Germinal center (tissue), 1 donor: ENCODE measurements at regions not wholly inside any gene's neighbourhood (a gene's known extent, or its start where the extent isn't known, plus 50 kb on each side); places are given as distances from the start of the nearest gene placed in this dataset.
"Not testable (repeated sequence)": the region's sequence is repeated elsewhere in the genome, so short reads cannot be mapped to it uniquely, and the experiment has no call there.

Experiments
- DNase-seq: peaks from one replicate; pipeline ENCODE4 v3.0.0; 2012; ENCODE audit warnings: mixed read lengths, low spot score

DNA sequence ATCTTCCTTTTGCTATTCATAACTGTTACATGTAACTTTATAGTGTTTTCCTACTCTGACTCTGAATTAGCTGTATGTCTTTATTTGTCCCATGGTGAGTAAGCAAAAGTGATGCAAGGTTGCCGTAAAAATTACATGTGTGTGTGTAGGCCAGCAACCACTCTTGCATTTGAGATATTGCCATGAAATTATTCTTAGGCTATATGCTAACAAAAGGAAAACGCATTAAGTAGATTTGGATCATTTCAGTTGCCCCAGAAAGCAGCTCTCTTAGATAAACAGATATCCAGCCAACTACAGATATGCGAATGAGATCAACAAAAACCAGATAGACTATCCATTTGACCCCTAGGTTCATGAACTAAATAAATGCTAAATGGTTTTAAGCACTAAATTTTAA is 73.6 kb downstream of the CYLC2 start:
- no peak for DNase-seq

DNA sequence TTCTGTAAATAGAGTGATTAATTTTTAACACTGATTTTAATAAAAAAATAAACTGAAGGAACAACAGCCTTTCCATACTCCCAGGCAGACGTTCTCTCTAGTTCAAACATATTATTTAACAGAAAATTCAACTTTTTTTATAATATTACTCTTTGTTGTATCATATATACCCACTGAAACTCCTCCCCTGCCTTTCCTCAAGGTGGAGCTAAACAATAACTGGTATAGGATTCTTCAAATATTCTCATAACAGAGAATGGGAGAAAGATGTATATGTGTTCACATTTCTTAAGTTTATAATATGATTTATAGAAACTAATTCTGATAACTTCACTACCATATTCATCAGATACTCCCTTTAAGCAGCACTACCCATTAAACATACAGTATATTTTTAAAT is 83.4 kb downstream of the CYLC2 start:
- no peak for DNase-seq

DNA sequence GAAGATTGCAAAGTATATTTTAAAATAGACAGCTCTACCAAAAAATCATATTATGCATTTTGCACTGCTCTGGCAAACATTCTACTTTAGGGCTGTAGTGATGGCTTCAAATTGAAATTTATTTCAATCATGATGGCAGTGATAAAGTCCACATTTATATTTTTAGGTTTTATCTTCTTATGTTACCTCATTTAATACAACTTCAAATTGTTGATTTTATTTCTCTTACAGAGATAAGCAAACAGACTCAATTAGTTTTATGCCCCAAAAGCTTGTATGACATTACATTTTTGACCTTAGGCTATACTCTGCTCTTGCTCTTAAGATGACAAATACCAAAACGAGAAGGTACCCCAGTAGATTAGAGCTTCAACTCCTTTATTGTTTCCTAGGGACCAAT is 87.4 kb downstream of the CYLC2 start:
- DNase-seq, result no peak

DNA sequence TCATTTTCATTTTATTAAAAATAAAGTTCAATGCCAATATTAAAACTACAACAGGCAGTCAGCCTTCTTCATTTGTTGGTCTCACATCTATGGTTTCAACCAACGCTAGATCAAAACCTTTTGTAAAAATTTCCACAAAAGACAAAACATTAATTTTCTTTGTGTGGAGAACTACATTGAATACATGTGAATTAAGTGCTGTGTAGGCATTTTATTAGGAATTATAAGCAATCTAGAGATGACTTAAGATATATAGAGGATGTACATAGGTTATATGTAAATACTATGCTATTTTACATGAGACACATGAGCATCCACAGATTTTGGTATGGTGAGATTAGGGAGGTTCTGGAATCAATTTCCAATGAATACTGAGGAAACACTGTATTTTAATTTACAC is 94.2 kb downstream of the CYLC2 start:
- no peak for DNase-seq

DNA sequence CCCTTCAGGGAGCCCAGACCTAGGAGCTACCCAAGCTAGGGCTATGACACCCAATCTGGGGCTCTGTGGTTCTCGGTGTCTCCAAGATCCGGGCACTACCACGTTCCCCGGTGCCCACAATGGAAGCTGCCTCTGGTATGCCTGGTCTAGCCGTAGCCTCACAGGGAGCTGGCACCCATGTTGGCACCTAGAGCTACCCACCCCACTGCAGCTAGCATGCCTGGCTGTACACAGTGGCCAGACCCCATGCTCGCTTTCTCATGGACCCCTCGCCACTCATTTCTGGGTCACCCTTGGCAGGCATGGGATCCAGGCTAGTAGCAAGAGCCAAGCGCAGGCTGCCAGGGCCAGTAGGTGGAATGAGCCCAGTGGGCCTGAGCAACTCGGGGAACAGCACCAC is 109.0 kb downstream of the CYLC2 start:
- DNase-seq, result no peak

DNA sequence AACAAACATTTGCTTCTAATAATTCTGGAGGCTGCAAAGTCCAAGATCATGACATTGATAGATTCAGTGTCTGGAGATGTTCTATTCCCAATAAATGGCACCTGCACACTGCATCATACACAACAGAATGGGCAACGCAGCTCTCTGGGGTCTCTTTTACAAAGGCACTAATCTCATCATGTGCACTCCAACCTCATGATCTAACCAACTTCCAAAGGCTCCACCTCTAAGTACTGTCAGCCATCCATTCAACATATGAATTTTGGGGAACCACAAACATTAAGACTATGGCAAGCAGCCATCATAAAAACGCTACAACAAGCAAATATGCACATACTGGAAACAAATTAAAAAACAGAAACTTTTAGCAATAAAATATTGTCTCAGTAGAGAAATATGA is 121.1 kb downstream of the CYLC2 start:
- no peak for DNase-seq

DNA sequence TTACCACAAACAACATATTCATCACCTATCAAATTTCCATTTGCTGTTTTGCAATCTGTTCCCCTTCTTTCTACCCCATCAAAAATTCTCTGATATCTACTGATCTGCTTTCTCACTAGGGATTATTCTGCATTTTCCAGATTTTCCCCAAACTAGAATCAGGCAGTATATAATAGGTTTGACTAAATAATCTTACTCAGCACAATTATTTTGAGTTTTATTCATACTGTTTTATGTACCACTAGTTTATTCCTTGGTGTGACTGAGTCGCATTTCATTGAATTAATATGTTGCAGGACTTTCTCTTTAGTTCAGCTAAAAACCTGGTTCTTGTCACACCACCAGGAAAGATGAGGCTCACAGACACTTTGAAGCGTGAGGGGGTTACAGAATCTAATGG is 131.4 kb downstream of the CYLC2 start:
- DNase-seq, result no peak

DNA sequence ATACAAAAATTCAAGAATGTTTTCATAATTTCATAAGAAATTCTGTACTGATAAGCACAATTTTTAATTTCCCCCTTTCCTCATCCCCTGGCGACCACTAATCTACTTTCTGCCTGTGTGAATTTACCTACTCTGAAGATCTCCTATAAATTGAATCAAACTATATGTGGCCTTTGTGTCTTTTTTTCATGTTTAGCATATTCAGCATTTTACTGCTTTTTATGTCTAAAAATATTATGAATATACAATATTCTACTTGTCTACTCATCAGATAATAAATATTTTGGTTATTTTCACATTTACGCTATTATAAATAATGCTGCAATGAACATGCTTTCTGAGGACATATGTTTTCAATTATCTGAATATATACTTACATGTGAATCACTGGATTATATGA is 144.8 kb downstream of the CYLC2 start:
- DNase-seq, result no peak

DNA sequence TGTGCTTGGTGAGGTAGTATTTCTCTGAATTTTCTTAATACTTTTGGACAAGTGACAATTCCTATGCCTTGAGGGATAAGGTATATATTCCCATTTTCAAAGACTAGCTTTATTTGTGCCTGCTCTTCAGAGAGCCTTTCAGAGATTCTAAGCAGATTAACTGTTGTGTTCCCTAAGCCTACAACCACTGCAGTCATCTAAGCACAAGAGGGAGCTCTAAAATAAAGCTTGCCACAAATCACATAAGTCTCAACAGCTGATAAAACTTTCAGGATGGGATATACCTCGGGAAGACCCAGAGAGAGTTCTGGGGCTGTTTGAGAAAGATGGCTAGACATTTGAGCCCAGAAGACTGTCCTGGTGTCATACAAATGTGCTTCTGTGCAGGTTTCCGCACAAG is 157.3 kb downstream of the CYLC2 start:
- DNase-seq, result no peak

DNA sequence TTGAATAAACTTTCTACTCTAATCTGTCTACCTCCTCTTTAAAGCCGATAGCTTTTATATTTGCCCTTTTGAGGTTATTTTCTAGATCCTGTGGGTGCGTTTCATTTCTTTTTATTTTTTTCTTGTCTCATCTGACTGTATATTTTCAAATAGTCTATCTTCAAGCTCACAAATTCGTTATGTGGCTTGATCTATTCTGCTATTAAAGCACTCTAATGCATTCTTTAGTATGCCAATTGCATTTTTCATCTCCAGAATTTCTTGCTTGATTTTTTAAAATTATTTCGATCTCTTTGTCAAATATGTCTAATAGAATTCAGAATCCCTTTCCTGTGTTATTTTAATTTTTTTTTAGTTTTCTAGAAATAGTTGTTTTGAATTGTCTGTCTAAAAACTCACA is 172.4 kb downstream of the CYLC2 start:
- DNase-seq, result no peak

DNA sequence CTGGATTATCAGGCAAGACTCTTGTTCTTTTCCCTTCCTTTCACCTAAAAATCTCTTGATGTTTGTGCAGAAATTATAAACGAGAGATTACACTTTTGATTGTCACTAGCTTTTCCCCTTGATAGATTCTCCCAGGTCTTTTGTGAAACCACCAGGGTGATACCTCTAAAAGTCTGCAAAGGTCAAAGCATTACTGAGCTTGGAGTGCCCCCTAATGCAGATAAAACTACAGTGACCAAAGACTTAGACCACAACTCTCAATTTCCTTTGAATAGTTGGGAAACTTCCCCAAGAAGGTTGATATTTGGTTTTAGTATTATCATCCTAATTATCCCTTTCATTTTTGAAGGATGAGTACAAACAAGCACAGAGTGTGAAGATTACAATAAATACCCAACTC is 173.1 kb downstream of the CYLC2 start:
- DNase-seq, result no peak

DNA sequence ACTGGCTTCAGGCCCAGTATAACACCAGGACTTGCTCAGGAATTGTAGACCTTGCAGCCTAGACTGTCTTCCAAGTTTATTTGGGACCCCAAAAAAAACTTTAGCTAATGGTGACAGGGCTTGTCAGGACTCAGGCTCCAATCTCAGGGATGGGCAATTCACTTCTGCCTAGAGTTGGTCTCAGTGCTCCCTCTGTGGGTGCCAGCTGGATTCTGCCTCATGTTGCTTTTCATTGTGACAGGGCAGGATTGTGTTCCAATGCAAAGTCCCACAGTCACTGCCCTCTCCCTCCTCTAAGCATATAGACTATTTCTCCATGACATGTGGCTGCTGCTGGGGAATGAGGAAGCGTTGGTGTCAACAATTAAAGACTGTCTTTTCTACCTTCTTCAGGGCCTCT is 174.7 kb downstream of the CYLC2 start:
- DNase-seq, result no peak

DNA sequence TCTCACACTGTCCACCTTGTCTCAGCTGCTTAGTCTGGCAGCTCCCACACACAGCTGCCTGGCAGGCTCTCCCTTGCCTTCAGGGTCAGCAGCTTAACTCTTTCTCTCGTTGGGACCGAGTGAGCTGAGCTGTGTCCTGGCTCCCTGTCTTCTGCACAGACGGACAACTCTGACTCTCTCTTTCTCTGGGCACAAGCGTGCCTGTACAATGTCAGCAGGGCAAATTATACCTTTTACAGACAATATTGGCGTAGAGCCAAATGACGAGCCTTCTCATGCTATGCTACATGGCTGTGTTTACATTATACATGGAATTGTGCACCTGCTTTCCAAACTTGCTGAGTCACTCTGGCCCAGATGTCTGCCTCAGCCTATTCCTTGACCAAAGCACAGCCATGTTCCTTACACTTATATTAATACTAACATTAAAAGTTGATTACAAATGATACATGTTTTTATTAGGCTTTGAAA is 188.6 kb downstream of the CYLC2 start:
- DNase-seq, result no peak

DNA sequence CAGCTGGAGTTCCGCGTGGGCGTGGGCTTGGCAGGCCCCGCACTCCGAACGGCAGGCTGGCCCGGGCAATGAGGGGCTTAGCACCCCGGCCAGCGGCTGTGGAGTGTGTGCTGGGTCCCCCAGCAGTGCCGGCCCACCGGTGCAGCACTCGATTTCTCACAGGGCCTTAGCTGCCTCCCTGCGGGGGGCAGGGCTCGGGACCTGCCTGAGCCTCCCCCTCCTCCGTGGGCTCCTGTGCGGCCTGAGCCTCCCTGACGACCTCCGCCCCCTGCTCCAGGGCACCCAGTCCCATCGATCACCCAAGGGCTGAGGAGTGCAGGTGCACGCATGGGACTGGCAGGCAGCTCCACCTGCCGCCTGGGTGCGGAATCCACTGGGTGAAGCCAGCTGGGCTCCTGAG is 191.8 kb downstream of the CYLC2 start:
- no peak for DNase-seq

DNA sequence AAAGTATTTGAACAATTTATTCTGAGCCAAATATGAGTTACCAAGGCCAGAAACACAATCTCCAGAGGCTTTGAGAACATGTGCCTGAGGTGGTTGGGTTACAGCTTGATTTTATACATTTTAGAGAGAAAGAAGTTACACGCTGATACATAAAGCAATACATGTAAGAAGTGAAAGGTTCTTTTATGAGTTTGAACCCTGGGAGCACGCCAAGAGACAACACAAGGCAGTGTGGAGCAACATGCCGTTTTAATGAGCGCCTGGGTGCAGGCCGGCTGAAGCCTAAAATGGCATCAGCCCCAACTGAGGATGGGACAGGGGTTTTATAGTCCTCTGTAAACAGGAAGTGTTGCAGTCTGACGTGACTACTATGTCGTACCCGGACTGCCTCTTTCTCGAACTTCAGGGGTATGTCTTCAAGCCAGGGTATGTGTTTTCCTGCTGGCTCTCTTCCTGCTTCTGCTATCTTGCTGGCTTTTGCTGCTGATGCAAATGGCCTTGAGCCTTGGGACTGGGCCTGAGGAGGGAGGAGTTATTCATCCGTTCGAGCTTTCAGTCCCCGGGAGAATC is 193.7 kb downstream of the CYLC2 start:
- DNase-seq, result no peak

DNA sequence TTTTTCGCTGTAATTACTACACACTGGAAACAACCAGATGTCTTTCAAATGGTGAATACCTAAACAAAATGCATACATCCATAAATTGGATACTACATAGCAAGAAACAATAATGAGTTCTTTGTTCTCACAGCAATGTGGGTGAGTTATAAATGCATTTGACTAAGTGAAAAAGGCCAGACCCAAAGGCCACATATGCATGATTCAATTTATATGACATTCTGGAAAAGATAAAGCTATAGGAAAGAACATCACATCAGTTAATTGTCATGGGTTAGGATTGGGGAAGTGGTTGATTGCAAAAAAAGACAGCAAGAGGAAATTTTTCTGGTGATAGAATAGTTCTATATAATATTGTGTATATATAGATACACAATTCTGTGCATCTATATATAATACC is 198.9 kb downstream of the CYLC2 start:
- no peak for DNase-seq

DNA sequence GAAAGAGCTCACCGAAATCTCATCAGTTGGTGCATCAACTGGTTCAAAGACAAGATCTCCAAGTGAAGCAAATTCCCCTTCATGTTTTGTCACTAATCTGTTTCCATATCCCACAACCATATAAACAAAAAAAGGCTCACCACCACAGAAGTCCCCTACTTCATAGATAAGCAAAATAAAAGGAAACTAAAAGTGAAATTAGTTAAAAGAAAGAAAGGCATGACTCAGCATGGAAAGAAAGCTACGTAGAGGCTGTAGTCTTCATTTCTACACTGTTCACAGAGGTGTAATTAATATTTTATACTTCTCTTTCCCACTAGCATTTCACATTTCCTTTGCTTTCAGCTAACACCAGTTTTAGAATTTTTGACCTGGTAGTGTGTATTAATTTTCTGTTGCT is 208.0 kb downstream of the CYLC2 start:
- no peak for DNase-seq

DNA sequence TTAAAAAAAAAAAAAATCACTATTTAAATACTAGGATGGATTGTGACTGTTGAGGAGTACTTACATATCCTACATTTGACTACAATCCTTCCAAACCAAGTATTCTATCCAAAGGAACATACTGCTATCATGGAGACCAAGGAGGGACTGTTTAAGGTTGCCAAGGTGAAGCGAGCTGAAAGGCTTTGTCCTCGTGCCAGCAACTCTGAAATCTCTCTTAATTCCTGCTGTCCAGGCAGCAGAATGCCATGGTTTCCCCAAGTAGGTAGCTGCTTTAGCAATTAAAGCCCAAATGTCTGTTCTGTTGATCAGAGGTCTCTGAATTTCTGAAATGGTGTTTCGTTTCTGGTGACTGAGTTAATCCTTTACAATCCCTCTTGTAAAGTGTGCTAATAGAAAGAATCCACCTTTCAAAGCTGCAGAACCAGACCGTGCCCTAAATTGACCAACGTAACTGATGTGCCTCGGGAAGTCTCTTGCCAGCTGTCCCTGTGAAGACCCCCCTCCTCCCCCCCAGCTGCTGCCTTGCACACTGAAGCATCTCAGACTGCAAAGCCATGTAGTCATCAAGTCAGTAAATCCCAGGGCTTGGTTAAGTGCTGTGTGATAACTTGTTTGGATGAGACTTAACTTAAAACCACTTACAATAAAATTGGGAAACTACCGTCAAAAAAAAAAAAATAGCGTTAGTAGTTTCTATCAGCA is 210.9 kb downstream of the CYLC2 start:
- DNase-seq, result not testable (repeated sequence)

DNA sequence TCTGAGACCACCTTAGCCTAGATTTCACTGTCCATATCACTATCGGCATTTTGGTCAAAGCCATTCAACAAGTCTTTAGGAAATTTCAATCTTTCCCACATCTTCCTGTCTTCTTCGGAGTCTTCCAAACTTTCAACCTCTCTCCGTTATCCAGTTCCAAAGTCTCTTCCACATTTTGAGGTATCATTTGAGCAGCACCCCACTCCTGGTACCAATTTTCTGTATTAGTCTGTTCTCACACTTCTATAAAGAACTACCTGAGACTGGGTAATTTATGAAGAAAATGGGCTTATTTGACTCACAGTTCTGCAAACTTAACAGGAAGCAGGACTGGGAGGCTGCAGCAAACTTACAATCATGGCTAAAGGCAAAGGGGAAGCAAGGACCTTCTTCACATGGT is 215.5 kb downstream of the CYLC2 start:
- DNase-seq, result no peak

DNA sequence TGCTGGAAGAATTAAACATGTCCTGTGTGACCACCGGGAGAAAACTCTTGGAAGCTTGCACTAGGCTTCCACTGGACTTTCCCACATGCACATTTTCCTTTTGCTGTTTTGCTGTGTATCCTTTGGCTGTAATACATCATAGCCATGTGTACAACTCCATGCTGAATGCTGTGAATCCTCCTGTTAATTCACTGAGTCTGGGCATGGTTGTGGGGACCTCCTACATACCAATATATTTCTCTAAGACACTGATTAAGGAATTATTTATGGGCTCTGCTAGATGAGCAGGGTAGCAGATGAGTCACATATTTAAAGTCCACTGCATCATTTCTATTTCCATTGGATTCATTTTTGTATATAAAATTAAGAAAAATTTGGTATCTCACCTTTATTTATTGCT is 220.1 kb downstream of the CYLC2 start:
- no peak for DNase-seq

DNA sequence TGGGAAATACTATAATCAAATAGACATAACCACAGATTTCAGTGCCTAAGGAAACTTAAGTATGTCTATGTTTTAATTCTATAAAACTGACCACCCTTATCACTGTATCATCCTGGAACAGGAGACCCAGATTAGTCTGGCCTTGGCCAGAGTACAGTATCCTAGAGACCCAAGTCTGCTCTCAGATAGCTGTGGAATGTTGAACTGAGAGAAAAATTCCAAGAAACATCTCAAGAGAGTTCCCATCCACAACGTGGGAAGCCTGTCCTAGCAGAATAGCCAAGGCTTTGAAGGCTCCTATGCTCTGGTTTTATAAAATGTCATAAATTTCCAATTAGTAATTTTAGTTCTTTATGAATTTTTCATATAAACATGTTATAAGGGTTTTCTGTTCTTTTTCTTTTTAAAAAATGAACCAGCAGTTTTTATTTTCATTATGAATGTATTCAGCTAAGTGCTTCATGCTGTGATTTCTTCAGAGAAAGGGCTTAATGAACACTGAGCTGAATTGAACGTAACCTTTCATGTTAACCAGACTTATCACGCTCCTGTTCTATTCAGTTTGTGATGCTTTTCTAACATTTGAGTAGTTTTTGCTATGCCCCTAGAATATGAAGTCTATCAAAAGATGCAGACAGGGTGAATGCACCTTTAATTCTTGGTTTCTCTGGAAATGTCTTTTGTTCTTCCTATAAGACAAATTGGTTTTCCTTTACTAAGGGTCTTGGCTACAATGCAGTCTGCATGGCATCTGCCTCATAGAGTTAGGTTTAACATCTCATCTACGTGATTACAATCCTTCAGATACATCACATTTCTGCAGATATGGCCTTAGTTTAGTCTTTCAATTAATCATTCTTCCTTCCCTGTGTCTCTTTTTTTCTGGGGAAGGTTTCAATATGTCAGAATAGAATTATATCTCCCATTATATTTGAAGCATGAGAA is 230.8 kb downstream of the CYLC2 start:
- no peak for DNase-seq

DNA sequence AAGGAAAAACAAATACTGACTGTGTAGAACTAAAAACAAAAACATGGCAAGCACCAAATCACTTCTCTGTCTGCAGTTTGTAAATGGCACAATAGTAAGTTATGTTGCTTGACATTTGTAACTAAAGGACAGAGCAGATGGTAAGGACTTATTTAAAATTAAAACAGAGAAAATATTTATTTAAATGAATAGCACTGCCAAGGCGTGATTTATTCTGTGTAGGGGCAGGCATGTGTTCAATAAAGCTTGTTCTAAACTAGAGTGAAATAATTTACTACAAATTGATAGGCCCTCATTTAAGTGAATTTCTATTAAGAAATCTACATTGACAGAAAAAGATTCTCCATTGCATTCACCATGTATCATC is 231.5 kb downstream of the CYLC2 start:
- DNase-seq, result no peak

DNA sequence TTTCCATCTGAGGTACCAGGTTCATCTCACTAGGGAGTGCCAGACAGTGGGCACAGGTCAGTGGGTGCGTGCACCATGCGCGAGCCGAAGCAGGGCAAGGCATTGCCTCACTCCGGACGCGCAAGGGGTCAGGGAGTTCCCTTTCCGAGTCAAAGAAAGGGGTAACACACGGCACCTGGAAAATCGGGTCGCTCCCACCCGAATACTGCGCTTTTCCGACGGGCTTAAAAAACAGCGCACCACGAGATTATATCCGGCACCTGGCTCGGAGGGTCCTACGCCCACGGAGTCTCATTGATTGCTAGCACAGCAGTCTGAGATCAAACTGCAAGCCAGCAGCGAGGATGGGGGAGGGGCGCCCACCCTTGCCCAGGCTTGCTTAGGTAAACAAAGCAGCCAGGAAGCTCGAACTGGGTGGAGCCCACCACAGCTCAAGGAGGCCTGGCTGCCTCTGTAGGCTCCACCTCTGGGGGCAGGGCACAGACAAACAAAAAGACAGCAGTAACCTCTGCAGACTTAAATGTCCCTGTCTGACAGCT is 242.5 kb downstream of the CYLC2 start:
- DNase-seq, result not testable (repeated sequence)
